HT1080 (cell line): ENCODE measurements at regions not wholly inside any gene's neighbourhood (a gene's known extent, or its start where the extent isn't known, plus 50 kb on each side); places are given as distances from the start of the nearest gene placed in this dataset.
"Not testable (repeated sequence)": the region's sequence is repeated elsewhere in the genome, so short reads cannot be mapped to it uniquely, and the experiment has no call there.

Experiments used
- DNase-seq: peaks from one replicate; pipeline ENCODE4 v3.0.0-alpha.2; 2015; ENCODE audit warnings: low read depth

DNA sequence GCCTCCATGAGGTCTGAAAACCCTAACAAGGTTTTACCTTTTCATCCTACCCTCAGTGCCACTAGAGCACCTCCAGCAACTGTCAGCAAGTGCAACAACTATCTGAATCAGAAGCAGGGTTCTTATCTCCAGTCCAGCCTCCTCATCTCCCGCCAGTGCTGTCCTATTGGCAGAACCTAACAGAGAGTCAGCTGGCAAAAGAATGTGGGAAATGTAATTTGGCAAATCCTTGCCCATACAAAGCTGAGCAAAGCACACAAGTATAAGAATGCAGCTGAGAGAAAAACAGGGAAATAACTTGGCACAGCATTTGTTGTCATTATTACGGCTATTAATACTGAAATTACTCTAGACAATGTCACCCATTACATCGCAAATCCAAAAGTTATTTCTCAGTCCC lies 124.2 kb downstream of the ATP6V1G3 start:
- no peak for DNase-seq

DNA sequence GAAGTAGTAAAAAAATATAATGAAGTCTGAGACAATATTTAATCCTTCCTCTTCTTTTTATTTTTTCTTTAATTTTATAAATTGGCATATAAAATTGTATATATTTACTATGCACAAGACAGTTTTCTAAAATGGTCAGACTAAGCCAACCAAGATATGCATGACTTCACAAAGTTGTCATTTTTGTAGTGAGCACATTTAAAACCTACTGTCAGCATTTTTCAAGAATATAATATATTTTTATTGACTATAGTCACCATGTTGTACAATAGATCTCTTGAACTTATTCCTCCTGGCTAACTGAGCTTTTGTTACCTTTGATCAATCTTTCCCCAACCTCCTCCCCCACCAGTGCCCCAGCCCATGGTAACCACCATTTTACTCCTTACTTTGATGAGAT lies 129.2 kb downstream of the ATP6V1G3 start:
- DNase-seq, result no peak

DNA sequence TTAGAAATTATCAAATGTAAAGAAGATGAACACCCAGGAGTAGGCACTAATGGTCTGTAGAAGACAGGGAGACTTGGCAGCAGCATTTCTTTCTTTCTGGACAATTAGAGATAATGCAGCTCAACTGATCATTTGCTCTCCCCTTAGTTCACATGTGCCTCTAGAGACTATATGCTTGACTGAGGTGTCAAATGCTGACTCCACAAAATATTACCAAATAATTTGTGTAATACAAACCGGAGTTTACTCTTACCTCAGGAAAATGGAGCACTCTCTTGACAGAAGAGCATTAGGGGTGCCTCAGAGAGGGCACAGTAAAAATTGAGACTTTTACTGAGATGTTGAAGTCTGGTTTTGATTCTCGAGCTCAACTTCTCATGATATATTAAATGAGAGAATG lies 131.8 kb downstream of the ATP6V1G3 start:
- DNase-seq, result no peak

DNA sequence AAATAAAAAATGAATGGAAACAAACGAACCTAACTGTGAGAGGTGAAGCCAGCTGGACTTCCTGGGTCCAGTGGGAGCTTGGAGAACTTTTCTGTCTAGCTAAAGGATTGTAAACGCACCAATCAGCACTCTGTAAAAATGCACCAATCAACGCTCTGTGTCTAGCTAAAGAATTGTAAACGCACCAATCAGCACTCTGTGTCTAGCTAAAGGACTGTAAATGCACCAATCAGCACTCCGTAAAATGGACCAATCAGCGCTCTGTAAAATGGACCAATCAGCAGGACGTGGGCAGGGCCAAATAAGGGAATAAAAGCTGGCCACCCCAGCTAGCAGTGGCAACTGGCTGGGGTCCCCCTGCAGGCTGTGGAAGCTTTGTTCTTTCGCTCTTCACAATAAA lies 135.8 kb downstream of the ATP6V1G3 start:
- not testable (repeated sequence) for DNase-seq

DNA sequence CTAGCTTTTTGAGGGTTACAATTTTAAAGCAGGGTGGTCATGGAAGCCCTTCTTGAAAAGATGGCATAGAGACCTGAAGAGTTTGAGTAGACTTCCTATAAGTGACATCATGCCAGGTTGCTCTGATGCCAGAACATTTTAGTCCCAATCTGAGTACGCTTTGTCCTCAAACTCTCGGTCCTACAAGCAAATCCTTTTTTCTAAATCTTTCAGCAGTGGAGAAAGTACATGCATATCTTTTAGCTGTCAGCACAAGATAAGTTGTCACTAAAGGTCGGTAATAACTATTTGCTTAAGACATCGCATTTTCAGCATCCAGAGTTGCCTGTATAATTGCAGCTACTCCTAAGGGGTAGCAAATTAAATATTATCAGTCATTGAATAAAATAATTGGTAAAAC lies 140.4 kb downstream of the ATP6V1G3 start:
- DNase-seq, result no peak

DNA sequence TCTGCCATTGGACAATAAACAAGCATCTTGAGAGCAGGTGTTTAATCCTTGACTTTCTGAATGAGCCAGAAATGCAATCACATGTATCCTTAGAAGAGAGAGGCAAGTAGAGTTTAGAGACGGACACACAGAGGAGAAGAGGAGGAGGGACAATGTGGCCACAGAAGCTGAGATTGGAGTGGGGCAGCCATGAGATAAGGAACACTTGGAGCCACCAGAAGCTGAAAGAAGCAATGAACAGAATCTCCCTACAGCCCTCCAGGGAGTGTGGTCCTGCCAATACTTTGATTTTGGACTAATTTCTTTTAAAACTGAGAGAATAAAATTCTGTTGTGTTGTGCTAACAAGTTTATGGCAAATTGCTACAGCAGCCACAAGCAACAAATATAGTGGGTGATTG lies 141.0 kb downstream of the ATP6V1G3 start:
- no peak for DNase-seq

DNA sequence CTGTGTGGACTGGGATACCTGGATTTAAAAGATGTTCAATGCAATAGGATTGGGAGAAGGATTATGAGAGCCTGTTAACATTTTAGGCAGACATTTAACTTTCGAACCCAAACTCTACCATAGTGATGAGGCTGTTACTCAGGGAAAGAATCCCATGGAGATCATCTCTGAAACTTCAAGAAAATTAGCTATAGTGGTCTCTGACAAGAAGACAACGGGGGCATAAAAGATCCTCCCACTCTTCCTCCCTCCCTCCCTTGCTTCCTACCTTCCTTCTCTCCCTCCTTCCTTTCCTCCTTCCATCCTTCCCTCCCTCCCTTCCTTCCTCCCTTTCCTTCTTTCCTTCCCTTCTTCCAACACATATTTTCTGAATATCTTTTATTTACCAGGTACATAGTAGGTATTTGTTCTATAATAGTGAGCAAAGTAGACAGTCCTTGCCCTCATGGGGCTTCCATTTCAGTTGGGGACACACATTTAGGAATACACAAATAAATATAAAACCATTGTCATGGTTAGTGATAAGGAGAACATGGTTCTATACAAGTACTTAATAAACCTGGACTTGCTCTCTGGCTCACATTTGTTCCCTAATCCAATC lies 143.2 kb downstream of the ATP6V1G3 start:
- DNase-seq, result no peak

DNA sequence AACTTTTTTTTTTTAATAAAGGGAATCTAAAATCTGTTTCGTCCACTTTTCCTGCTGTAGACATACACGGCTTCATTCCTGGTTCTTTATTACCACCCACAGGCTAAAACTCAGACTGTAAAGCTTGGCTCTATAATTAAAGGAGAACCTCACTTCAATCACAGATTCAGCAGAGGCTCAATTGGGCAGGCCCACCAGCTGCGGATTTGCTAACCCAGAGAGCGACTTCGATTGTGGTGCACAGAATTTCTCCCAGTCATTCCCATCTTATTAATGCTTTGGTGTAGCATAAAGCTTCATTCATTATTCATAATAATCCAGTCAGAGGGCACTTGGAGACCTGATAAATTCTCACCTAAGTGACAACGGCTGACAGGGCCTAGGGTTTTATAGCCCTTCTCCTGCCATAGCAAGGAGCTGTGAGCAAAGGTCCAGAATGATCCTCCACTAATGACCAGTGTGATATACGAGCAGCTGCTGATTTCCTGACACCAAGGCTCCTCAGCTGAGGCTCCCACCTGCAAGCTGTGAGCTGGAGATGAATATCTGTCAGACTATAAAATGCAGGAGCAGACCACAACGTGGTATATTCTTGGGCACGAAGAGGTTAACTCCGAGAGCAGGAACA lies 149.0 kb downstream of the ATP6V1G3 start:
- DNase-seq, result no peak

DNA sequence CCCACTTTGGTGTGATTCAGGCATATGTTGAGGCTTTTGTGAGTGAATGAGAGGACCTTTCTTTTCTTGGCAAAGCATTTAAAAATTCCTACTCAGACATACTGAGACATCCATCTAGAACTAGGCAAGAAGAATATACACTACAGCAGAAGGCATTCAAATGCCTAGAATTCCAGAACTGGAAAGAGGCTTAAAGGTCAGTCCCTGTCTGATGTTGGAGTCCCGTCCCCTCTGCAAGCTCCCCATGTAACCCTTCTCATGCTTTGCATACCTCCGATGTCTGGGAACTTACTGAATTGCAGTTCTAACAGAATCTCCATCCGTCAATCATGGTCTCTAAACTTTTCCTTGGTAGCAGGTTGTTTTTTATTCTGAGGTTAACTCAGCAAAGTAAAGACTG lies 152.9 kb downstream of the ATP6V1G3 start:
- DNase-seq, result no peak

DNA sequence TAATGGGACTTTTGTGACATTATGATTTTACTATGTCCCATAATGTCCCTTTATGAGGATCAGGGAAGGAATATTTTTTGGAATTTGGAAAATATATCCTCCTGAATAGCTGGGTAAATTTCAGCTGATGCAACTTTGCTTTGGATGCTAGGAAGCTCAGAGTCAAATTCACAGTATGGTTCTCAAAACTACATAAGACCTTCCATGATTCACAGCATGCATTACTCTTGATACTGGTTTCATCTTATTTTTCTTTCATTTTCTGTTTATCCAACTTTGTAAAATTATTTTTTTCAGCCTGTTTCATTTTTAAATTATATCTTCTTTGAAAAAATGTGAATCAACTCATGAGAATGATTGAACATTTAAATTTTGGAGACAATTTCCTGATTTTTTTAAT lies 160.2 kb downstream of the ATP6V1G3 start:
- no peak for DNase-seq

DNA sequence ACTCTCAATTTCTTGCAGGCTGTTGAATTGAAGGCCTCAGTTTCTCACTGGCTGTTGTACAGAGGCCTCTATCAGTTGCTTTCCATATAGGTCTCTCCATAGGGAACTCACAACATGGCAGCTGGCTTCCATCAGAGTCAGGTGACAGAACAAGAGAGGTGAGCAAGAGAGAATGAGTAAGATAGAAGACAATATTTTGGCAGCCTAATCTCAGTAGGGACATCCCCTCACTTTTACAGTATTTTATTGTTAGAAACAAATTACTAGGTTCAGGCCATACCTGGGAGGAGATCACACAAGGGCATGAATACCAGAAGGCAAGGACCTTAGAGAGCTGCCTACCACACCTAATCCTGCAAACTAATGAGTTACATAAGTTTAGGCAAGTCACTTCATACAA lies 162.8 kb downstream of the ATP6V1G3 start:
- no peak for DNase-seq

DNA sequence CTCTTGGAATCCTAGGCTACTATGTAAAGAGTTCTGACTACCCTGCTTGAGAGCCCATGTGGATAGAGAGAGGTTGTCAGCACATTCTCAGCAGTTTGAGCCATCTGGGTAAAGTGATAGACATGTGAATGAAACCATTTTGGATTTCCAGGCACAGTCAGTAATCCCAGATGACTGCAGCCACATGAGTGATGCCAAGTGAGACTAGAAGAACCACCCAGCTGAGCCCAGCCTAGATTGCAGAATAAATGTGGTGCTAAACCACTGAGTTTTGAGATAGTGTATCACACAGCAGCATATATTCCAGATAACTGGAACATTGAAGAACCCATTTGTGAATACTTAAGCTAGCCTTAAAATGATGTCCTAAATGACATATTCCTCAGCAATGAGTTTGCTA lies 166.2 kb downstream of the ATP6V1G3 start:
- no peak for DNase-seq

DNA sequence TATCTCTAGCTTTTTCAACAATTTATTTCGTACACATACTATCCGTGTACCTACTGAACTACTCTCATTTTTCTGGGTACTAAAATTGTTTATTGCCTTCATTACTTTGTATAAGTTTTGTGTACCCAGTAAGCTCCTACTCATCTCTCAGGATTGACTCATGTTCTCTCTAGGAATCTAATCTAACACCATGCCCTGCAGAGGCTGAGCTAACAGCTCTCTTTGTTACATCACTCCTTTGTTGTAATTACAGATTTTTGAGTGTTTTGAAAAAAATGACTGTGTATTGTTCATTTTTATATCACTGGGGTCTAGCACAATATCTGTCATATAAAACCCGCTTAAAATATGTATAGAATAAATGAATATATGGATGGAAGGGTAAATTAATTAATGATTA lies 167.1 kb downstream of the ATP6V1G3 start:
- no peak for DNase-seq
